ENCODE measurements at regions not wholly inside any gene's neighbourhood (a gene's known extent, or its start where the extent isn't known, plus 50 kb on each side); places are given as distances from the start of the nearest gene placed in this dataset.

DNA sequence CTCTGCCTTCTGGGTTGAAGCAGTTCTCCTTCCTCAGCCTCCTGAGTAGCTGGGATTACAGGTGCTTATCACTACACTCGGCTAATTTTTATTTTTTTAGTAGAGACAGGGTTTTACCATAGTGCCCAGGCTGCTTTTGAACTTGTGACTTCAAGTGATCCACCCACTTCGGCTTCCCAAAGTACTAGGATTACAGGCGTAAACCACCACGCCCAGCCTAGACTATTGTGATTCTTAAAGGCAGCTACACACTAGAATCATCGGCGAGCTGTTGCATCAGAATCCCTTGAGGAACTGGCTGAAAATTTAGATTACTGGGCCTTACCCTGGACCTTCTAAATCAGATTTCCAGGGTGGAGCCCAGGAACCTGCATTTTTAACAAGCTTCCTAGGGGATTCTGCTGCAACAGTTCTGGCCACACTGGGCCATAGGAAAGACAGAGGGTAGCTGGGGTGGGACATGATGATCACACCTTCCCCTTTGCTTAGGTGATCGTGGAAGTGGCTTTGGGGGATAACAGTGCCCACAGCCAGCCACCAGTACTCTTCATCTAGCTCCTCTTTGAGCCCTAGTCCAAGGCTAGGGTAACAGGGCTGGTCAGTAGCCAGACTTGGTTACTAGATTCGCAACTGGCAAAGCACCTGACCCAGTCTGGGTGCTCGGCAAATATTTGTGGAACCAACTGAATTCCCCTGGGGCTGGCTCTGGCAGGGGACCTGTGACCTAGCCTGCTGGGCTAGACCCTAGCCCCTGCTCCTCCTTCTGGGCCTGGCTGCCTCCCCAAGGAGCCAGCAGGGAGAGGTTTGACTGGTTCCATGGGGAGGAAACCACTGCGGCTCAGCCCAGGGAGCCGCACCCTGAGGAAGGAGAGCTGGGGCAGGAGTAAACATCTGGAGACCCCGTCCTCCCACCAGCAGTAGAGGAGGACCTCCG, 67.1 kb upstream of the DUSP5 start (continued):
- TF ChIP-seq MLLT1 (IDR thresholded peaks at IDR 0.05) (no peak), ZNF143 (CRISPR knock-in tag; IDR thresholded peaks at IDR 0.05) (no peak), CBX3 (IDR thresholded peaks at IDR 0.05; ENCODE audit: borderline replicate concordance in 1 of 2, low read length in 2 of 2) (no peak), RCOR1 (IDR thresholded peaks at IDR 0.05; ENCODE audit: borderline replicate concordance in 1 of 2, low read depth in 2 of 2, low read length in 2 of 2) (peak in 1 of 2 experiments; percentile 46; a peak in 1 of 4 replicates), IRF1 (CRISPR knock-in tag; IDR thresholded peaks at IDR 0.05; ENCODE audit: borderline replicate concordance) (no peak), BCL6 (CRISPR knock-in tag; IDR thresholded peaks at IDR 0.05) (no peak), ZNF263 (CRISPR knock-in tag; IDR thresholded peaks at IDR 0.05; ENCODE audit: borderline replicate concordance) (no peak), RBM25 (IDR thresholded peaks at IDR 0.05; ENCODE audit: low read depth, low read length, severe bottlenecking) (no peak), MEF2A (IDR thresholded peaks at IDR 0.05; ENCODE audit: control insufficient read depth, low read depth, low read length) (no peak), ELF4 (CRISPR knock-in tag; IDR thresholded peaks at IDR 0.05) (no peak), CEBPG (CRISPR knock-in tag; IDR thresholded peaks at IDR 0.05) (peak; percentile 74), CEBPG (tag; conservative IDR thresholded peaks at IDR 0.05 in 1 of 2, IDR thresholded peaks at IDR 0.05 in 1 of 2) (peak; percentile 53 to 71; a peak in 2 of 4 replicates), ZNF445 (CRISPR knock-in tag; IDR thresholded peaks at IDR 0.05; ENCODE audit: low read depth) (no peak), CBX8 (IDR thresholded peaks at IDR 0.05; ENCODE audit: borderline replicate concordance, extremely low read depth, low read depth, low read length, poor library complexity, severe bottlenecking) (no peak), PYGO2 (tag; IDR thresholded peaks at IDR 0.05) (no peak), ZBTB7A (IDR thresholded peaks at IDR 0.05; ENCODE audit: borderline replicate concordance, control insufficient read depth, low read depth, low read length) (no peak), SREBF1 (IDR thresholded peaks at IDR 0.05; ENCODE audit: borderline replicate concordance, low read depth, low read length) (no peak)
- TF ChIP-seq, protein P1, sequence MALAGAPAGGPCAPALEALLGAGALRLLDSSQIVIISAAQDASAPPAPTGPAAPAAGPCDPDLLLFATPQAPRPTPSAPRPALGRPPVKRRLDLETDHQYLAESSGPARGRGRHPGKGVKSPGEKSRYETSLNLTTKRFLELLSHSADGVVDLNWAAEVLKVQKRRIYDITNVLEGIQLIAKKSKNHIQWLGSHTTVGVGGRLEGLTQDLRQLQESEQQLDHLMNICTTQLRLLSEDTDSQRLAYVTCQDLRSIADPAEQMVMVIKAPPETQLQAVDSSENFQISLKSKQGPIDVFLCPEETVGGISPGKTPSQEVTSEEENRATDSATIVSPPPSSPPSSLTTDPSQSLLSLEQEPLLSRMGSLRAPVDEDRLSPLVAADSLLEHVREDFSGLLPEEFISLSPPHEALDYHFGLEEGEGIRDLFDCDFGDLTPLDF (CRISPR knock-in tag; IDR thresholded peaks at IDR 0.05) = no peak
- TF ChIP-seq, protein P2, sequence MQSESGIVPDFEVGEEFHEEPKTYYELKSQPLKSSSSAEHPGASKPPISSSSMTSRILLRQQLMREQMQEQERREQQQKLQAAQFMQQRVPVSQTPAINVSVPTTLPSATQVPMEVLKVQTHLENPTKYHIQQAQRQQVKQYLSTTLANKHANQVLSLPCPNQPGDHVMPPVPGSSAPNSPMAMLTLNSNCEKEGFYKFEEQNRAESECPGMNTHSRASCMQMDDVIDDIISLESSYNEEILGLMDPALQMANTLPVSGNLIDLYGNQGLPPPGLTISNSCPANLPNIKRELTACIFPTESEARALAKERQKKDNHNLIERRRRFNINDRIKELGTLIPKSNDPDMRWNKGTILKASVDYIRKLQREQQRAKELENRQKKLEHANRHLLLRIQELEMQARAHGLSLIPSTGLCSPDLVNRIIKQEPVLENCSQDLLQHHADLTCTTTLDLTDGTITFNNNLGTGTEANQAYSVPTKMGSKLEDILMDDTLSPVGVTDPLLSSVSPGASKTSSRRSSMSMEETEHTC (IDR thresholded peaks at IDR 0.05) = no peak
- TF ChIP-seq, protein P3, sequence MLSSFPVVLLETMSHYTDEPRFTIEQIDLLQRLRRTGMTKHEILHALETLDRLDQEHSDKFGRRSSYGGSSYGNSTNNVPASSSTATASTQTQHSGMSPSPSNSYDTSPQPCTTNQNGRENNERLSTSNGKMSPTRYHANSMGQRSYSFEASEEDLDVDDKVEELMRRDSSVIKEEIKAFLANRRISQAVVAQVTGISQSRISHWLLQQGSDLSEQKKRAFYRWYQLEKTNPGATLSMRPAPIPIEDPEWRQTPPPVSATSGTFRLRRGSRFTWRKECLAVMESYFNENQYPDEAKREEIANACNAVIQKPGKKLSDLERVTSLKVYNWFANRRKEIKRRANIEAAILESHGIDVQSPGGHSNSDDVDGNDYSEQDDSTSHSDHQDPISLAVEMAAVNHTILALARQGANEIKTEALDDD (IDR thresholded peaks at IDR 0.05) = 0 out of 2 replicates have a peak, but pooled peaks have one; percentile 24

All from K562 (cell line).